ENCODE measurements at regions not wholly inside any gene's neighbourhood (a gene's known extent, or its start where the extent isn't known, plus 50 kb on each side); places are given as distances from the start of the nearest gene placed in this dataset.
"Not testable (repeated sequence)": the region's sequence is repeated elsewhere in the genome, so short reads cannot be mapped to it uniquely, and the experiment has no call there.

DNA sequence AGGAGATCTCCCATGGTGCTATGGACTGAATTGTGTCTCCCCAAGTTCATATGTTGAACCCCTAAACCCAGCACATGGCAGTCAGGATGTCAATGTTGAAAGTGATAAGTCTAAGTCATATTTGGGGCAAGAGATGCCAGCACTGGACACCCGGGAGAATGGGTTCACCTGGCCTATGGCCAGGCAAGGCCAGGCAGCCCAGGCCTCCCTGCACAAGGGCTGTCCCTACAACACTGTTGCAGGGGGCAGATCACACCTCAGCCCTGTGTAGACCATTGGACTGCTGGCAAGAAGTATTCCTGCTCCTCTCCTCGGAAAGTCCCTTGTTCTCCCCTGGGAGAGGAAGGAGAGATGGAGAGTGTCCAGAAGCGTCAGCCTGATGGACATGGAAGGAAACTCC is 240.5 kb downstream of the GADD45G start:
- DNase-seq = no peak

DNA sequence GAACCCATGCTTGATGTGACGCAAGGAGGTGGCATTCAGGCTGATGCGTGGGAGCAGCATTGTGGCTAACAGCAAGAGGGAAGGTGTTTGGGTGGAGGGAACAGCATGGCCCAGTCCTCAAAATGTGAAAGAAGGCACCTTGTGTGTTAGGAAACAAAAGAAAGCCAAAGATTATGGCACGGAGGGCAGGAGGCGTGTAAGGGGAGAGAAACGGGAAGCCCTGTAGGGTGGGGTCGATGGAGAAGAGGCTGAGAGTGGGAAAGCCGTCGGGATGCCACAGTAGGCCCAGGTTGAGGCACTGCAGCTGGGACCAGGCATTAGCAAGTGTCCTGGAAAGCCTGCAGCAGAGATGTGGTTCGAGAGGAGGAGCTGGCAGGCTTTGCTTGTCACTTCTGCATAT is 241.1 kb downstream of the GADD45G start:
- DNase-seq = no peak

GRCh38 chr9:89848060-89849040 is 243.5 kb downstream of the GADD45G start:
- DNase-seq = no peak

- DNase-seq = no peak
These were observed 244.3 kb downstream of the GADD45G start for GRCh38 chr9:89849096-89849495.

DNA sequence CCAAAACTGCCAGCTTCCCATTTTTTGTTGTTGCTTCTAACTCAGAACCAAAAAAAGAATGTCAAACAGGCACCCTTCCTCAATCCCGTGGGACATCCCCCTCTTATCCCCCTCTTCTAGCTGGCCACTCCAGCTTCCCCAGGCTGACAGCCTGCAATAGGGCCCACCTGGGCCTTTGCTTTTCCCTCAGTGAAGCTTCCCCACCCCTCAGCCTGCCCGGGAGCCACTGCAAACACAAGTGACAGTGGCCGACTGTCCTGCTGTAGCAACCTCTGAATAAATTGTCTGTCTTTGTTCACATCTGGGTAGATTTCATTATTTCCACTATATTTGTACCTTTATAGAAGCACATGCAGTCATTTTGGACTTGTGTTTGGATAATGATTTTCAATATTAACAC is 245.3 kb downstream of the GADD45G start:
- no peak for DNase-seq

- no peak for DNase-seq
These were observed 246.0 kb downstream of the GADD45G start for GRCh38 chr9:89850631-89851325.

DNA sequence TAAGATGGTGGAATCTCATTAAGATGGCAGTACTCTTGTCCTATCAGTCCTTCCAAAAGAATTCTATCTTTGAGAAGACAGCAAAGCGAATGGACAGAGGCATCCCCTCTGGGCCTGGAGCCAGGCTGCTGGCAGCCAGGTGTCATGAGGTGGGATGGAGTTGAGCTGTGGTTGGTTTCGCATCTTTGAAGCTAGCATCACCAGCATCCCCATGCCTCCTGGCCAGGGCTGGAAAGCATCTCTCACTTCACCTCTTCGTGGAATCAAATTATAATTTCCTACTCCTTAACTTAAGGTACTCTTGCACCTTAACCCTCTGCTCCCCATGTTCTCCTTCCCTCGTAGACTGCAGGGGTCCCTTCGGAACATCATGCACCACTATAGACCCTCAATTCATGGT is 248.3 kb downstream of the GADD45G start:
- DNase-seq = no peak

DNA sequence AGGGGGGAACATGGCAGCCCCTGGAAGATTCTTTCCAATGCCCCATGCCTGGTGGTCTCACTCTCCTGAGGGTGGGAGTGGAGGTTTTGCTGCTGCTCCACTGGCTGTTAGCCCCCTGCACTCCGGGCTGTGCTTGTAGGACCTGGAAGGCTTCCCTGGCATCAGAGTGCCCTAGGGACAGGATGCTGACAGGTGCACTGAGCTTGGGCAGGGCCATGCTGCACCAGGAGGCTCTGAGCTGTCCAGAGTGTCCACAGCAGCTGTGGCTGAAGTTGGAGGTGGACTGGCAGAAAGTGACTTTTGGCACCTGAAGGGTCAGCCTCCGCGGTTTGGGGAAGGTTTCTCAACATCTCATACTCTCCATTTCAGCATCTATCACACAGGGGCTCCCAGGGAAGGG is 249.1 kb downstream of the GADD45G start:
- DNase-seq = no peak

DNA sequence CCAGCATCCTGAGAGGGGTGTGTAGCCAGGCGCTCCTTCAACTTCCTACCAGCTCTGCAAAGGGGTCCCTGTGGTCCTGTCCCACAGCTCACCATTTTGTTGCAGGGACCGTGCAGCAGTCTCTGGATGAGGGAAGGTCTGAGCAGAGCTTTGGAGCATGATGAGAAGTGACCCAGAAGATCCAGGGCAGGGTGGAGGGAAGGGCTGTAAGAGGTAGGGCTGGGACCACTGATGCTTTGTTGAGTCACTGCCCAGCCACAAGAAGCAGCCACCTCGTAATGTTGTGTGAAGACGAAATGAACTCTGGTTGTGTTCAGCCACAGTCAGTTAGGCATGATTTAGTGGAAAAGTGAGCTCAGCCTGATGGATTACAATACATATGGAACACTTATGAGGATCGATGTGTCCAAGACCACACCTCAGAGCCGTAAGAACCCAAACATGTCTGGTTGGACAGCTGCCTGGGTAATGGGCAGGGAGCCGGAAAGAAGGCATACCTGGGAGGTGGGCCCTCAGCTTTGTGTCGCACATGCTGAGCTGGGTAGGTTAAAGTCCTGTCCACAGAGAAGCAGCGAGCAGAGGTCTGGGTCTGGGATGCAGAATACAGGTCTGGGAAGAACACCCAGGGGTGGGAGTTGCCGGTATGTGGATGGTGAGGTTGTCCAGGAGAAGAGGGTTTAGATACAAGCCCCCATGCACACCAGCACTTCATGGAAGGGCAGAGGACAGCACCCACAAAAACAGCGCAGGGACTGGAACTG is 250.1 kb downstream of the GADD45G start:
- DNase-seq = no peak

DNA sequence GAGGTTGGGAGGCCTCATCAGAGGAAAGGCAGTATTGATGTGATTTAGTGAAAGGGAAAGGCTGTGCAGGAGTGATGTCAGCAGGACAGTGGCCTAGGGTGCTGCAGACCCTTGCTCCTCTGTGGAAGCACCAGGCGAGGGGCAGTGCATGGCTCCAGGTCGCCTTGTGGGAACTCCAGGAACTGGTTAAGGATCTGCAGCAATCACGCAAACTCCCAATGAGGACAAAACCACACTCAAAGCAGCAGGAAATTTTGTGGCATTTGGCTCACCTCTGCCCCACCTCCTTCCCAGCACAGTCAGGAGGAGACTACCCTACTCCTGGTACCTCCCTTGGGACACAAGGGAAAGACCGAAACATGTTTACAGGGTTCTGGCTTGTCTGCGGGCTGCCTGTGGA is 251.5 kb downstream of the GADD45G start:
- not testable (repeated sequence) for DNase-seq

DNA sequence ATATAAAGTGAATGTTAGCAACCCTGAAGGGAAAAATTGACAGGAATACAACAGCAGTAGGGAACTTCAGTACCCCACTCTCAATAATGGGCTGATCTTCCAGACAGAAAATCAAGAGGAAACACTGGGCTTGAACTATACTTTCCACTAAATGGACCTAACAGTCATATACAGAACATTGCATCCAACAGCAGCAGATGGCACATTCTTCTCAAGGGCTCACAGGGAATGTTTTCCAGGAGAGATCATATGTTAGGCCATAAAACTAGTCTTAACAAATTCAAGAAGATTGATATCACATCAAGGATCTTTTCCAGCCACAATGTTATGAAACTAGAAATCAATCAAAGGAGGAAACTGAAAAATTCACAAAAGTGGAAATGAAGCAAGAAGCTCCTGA is 252.1 kb downstream of the GADD45G start:
- DNase-seq = not testable (repeated sequence)

DNA sequence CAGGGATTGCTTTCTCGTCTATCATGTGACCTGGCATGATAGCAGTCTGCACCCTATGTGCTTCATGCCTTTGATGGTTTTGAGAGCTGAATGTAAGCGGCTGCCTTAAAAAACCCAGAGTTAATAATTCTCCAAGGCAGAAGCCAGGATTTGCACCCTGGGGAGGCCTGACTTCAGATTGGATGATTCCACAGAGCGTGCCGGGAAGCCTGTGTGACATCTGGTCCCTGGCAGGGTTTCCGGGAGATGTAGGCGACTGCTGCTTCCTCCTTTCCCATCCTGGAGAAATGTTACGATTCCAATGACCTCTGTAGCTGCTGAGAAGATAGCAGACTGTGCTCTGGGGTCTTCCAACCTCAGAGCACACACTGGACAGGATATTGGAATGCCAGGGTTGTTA is 255.0 kb downstream of the GADD45G start:
- not testable (repeated sequence) for DNase-seq

DNA sequence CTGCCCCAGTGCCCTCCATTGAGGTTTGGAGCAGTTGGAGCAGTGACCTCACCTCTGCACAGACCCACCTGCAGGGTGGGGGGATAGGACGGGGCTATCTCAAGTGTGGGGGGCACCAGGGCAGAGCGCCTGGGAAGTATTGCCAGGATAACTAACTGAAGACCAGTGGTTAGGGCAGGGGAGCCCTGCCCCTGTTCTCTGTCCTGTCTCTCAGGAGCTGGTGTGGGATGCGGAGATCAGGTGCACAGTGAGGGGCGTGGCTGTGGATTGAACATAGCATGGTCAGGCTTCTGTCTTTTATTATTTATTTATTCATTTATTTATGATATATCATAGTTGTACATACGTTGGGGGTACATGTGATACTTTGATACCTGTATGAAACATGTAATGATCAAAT is 256.6 kb downstream of the GADD45G start:
- not testable (repeated sequence) for DNase-seq

GRCh38 chr9:89862316-89862715 is 257.5 kb downstream of the GADD45G start:
- DNase-seq = no peak

GRCh38 chr9:89863141-89863540 is 258.3 kb downstream of the GADD45G start:
- DNase-seq = no peak

DNA sequence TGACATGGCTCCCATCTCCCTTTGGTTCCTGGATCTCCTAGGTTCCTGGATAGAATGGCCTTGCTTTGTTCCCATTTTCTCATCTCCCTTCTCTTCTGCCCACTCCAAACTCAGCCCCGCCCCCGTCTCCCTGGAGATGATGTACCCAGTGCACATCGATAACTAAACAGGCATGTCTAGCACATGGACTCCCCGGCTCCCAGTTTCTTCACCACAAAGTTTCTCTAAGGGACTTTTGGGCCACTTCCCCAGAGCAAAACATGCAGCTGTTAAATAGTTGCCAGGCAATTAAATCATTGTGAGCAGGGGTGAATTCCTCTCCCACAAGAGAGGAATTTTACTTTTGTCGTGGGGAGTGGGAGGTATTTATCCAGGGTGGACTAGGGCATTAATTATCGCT is 259.0 kb downstream of the GADD45G start:
- no peak for DNase-seq

DNA sequence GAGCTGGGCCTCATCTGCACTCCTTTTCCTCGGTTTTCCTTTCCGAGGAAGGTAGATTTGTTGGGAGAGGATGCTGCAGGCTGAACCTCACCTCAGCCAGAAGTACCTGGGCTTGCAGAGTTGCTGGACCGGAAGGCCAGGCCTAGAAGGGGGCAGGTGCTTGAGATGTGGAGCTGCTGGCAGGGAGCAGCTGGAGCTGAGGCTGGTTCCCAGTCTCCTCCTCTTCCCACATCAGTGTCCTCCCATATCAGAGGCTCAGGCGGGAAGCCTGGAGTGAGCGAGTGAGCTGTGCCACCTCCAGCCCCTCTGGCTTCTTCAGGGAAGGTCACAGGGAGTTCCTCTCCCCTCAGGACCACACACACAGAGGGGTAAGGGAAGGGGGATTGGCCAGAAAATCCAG is 259.4 kb downstream of the GADD45G start:
- no peak for DNase-seq

- DNase-seq = no peak
These were observed 259.9 kb downstream of the GADD45G start for GRCh38 chr9:89864731-89865130.

GRCh38 chr9:89865357-89865756 is 260.5 kb downstream of the GADD45G start:
- no peak for DNase-seq

- no peak for DNase-seq
These were observed 261.2 kb downstream of the GADD45G start for GRCh38 chr9:89865981-89866380.

DNA sequence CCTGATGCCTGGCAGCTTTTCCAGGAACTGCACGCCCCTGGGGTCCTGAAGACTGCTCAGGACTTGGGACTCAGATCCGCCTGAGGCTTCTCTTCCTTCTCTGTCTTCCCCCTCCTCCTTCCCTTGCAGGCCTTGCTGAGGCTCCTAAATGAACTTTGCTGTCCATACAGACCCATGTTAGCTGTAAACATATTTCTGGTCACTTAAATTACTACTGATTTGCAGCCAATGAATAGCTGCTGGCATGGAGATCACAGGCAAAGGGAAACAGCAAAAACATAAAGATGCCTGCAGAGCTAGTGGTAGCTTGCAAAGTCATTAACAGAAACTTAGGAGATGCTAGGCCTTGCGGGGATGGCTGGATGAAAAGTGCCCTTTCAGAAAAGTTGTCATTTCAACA is 261.9 kb downstream of the GADD45G start:
- no peak for DNase-seq

DNA sequence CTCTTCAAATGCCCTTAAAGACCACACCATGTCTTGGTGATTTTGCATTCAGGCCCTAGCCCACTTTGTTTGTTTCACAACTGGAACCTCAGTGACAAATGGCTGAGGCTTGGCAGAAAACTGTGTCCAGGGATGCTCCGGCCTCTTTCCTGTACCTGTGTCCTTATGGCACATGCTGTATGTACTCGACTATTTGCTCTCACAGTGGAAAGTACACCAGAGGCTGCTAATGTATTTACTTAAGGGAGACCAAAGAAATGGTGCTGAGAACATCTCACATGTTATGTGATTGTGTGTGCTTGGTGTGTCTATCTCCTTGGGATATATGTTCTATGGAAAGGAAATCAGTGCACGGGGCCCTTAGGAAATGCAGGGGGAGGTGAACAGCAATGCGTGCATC is 263.3 kb downstream of the GADD45G start:
- no peak for DNase-seq

GRCh38 chr9:89869793-89870580 is 265.2 kb downstream of the GADD45G start:
- no peak for DNase-seq
